ENCODE measurements at regions not wholly inside any gene's neighbourhood (a gene's known extent, or its start where the extent isn't known, plus 50 kb on each side); places are given as distances from the start of the nearest gene placed in this dataset.

DNA sequence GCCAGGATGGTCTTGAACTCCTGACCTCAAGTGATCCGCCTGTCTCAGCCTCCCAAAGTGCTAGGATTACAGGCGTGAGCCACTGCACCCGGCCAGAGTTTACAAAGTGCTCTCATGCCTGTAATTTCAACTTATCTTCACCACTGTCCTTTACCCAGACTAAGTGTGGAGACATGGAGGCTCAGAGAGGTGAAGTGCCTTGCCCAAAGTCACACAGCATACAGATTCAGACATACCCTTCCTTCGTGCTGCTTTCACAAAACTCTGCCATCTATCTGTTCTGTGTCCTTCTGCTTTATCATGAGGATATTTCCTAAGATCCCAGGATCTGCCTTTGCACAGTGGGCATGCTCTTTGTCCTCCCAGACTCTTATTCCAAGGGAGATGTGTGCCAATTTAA is 143.6 kb upstream of the SYT13 start:
- Histone ChIP-seq H3K4me1 (no peaks in the 10 kb centered on the region), H3K9me3 (no peaks in the 10 kb centered on the region), H3K36me3 (no peaks in the 10 kb centered on the region), H3K27ac (no peak overlapping the region), H3K4me3 (no peak overlapping the region), H3K27me3 (peaks cover 0 to 49% (median 0%) of the 10 kb centered on the region in 3 donors)
- TF ChIP-seq, protein P1, sequence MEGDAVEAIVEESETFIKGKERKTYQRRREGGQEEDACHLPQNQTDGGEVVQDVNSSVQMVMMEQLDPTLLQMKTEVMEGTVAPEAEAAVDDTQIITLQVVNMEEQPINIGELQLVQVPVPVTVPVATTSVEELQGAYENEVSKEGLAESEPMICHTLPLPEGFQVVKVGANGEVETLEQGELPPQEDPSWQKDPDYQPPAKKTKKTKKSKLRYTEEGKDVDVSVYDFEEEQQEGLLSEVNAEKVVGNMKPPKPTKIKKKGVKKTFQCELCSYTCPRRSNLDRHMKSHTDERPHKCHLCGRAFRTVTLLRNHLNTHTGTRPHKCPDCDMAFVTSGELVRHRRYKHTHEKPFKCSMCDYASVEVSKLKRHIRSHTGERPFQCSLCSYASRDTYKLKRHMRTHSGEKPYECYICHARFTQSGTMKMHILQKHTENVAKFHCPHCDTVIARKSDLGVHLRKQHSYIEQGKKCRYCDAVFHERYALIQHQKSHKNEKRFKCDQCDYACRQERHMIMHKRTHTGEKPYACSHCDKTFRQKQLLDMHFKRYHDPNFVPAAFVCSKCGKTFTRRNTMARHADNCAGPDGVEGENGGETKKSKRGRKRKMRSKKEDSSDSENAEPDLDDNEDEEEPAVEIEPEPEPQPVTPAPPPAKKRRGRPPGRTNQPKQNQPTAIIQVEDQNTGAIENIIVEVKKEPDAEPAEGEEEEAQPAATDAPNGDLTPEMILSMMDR (IDR thresholded peaks at IDR 0.05) = no peak
- no peak for TF ChIP-seq POLR2AphosphoS5 (IDR thresholded peaks at IDR 0.05)
- DNase-seq = no peak
- 57 to 71% (median 68%) methylated on average over 4 of the region's 4 CpGs for WGBS, 5 donors
- intact Hi-C loops (cut with DNase I; ENCODE audit: low total_unique reads) = no loop called here

DNA sequence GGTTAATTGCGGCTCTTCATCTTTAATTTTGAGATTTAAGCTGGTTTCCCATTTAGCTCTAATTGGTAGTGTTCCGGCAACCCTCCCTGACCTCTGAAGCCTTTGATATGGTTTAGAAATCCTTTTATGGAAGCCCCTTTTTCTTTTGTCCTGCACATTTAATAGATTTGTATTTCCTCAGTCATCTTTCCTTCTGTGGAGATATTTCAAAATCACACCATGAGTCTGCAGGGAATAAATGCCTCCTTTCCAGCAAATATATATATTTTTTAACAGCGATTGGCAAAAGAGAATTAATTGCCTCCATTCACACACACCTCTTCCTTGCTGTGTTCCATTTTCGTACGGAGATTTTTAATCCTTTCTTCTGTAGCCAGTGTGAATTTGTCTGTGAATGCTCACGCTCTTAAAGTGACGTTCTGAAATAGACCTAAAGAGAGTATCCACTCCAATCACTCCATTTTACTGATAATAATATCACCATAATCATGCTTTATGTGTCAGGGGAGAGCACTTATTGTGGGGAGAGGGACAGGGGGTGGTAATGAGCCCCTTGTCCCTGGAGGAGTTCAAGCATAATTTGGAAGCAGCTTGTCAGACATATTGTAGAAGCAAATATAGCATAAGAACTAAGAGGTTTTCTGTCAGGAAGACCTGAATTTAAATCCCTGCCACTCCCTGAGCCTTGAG is 142.5 kb upstream of the SYT13 start:
- Histone ChIP-seq H3K27ac (no peak overlapping the region), H3K4me3 (no peak overlapping the region), H3K9me3 (no peaks in the 10 kb centered on the region), H3K36me3 (no peaks in the 10 kb centered on the region), H3K27me3 (peaks cover 0 to 39% (median 0%) of the 10 kb centered on the region in 3 donors), H3K4me1 (no peaks in the 10 kb centered on the region)
- intact Hi-C loops (cut with DNase I; ENCODE audit: low total_unique reads) = no loop called here
- no peak for DNase-seq
- no peak for TF ChIP-seq POLR2A (IDR thresholded peaks at IDR 0.05)
- TF ChIP-seq, protein P1 (IDR thresholded peaks at IDR 0.05) = no peak
- no peak for TF ChIP-seq POLR2AphosphoS5 (IDR thresholded peaks at IDR 0.05)
- no peak for TF ChIP-seq EP300 (IDR thresholded peaks at IDR 0.05)
- 79 to 82% (median 80%) methylated on average over 7 of the region's 7 CpGs for WGBS, 5 donors

DNA sequence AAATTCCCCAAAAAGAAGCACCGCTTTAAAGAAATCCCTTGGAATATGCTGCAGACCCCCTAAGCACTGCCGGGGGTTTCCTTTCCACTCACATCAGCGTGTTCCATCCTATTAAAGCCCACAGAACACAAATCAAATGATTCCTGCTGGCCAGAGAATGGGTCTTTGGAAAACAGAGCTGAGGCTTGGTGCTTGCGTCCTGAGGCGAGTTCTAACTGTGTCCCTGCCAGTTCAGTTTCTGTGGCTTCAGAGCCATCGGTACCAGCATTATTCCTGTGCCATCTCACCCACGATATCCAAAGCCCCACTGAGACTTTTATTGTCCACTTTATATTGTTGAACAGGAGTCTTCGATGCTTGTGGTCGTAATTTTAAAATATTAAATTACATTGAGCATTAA is 142.0 kb upstream of the SYT13 start:
- no peak for DNase-seq
- no peak for TF ChIP-seq EP300 (IDR thresholded peaks at IDR 0.05)
- no peak for TF ChIP-seq POLR2A (IDR thresholded peaks at IDR 0.05)
- no peak for TF ChIP-seq POLR2AphosphoS5 (IDR thresholded peaks at IDR 0.05)
- TF ChIP-seq, protein P1 (IDR thresholded peaks at IDR 0.05) = no peak
- WGBS, 5 donors = 83 to 88% (median 85%) methylated on average over 9 of the region's 9 CpGs
- H3K9me3 ChIP-seq = no peaks in the 10 kb centered on the region
- intact Hi-C loops (cut with DNase I; ENCODE audit: low total_unique reads) = no loop called here
- no peak overlapping the region for H3K4me3 ChIP-seq
- H3K4me1 ChIP-seq = no peaks in the 10 kb centered on the region
- no peaks in the 10 kb centered on the region for H3K36me3 ChIP-seq
- no peak overlapping the region for H3K27ac ChIP-seq
- H3K27me3 ChIP-seq = peaks cover 0 to 34% (median 0%) of the 10 kb centered on the region in 3 donors

DNA sequence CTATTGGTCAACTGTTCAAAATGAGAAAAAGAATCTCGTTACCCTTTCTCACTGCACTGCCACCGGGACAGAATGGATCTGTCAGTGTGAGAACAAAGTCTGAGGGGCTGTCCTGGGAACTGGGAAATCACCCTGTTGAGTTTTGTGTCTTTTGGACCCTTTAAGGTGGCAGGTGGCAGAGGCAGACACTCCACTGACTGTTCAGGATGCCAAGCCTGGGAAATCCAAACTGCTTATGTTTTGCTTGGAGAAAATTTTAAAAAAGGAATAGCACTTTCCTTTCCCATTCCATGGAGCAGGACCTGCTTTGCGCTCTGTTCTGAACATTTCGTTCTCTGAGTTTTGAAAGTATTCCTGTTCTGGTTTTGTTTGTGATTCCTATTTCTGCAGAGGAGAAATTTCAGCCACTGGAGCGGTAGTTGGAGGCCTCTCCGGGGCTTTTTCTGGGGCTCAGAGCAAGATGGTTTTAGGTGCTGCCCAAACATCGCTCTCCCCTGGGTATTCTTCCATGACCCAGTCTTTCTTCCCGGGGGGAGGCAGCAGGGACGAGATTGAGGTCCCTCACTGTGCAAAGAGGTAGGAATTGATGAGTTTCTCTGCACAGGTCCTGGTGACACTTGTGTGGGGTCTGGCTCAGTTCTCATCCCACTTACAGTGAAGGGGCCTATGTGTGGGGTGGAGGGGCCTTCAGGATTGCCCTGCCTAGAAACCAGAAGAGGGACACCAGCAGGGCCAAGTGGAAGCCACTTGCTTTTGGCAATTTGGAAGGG is 138.5 kb upstream of the SYT13 start:
- Histone ChIP-seq H3K27ac (no peak overlapping the region), H3K9me3 (peaks cover under 1 to 7% (median 4%) of the 10 kb centered on the region in 4 donors), H3K4me1 (no peaks in the 10 kb centered on the region), H3K27me3 (peaks cover 0 to 23% (median 0%) of the 10 kb centered on the region in 3 donors), H3K36me3 (no peaks in the 10 kb centered on the region), H3K4me3 (no peak overlapping the region)
- no peak for TF ChIP-seq POLR2A (IDR thresholded peaks at IDR 0.05)
- TF ChIP-seq POLR2AphosphoS5 (IDR thresholded peaks at IDR 0.05) = no peak
- TF ChIP-seq, protein P1 (IDR thresholded peaks at IDR 0.05) = no peak
- no peak for TF ChIP-seq EP300 (IDR thresholded peaks at IDR 0.05)
- 71 to 77% (median 75%) methylated on average over 9 of the region's 9 CpGs for WGBS, 5 donors
- intact Hi-C loops (cut with DNase I; ENCODE audit: low total_unique reads) = no loop called here
- DNase-seq = no peak

All from stomach (tissue), 8 donors.